Activated CD8-positive, alpha-beta memory T cell treated with anti-CD3 and anti-CD28 coated beads, Interleukin-2, amount 50 U/mL, for 1 hour (primary cell): ENCODE measurements at regions not wholly inside any gene's neighbourhood (a gene's known extent, or its start where the extent isn't known, plus 50 kb on each side); places are given as distances from the start of the nearest gene placed in this dataset.
A peak's percentile ranks its signal among the peaks of the same experiment; 100 is the strongest.

Source experiments
- DNase-seq: peaks from one replicate; pipeline ENCODE4 v3.0.0-alpha.2; 2020; ENCODE audit errors: extremely low read depth

DNA sequence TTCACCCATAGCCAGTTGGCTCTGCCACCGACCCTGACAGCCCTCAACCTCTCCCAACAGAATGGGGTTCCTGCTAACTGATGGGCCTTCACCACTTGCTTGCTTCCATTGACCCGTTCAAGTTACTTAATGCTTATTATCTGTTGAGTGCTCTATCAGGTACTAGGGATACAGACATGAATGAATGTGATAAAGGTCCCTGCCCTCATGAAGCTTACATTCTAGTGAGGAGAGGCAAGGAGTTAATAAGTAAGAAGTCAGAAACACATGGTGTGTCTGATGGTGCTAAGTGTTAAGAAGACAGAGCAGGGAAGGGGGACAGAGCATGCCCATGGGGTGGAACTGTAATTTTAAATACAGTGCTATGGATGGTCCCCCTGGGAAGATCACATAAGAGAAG lies 107.5 kb upstream of the JUN start:
- no peak for DNase-seq

DNA sequence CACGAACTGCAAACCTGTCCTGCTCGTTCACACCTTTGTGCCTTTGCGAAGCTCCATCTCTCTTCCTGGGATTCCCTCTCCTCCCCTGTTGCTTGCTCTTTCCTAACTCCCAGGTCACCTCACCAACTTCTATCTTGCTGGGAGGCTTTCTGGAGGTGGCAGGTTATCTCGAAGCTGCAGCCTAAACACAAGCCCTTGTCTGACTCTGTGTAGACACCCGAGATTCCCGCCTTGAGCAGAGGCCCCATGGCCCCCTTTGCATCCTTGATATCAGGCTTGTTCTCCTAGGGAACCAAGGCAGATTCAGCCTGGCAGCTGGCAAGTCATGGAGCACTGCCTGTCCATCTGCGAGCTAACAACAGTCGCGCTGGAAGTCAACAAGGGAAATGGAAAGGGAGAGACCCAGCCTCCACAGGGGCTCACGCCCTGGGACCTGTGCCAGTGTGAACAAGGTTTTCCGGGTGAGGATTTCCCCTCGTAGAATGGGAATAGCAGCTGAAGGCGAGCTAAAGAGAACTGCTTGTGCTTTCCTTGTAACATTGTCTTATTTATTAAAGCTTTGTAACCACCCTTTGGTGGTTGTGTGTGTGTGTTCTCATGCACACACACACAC lies 109.5 kb upstream of the JUN start:
- no peak for DNase-seq

DNA sequence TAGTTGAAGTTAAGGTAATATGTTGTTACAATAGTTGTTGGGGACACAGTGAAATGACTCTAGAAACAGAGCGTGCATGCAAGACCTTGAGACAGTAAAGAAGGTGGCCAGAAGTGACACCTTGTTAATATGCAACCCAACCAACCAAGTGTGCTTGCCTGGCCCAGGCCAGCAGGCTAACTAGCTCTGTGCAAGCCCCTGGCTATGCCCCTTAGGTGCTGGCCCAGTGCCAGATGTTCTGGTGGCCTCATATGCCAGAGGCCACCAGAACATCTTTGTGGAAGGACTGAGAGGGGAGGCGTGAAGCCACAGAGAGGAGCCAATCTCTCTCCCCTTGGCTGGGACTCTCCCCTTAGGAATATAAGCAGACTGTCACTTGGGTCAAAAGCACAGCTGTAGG lies 111.2 kb upstream of the JUN start:
- no peak for DNase-seq

- no peak for DNase-seq
Observed at GRCh38 chr1:58895559-58896145, 111.8 kb upstream of the JUN start.

GRCh38 chr1:58896246-58897183 lies 112.7 kb upstream of the JUN start:
- no peak for DNase-seq

DNA sequence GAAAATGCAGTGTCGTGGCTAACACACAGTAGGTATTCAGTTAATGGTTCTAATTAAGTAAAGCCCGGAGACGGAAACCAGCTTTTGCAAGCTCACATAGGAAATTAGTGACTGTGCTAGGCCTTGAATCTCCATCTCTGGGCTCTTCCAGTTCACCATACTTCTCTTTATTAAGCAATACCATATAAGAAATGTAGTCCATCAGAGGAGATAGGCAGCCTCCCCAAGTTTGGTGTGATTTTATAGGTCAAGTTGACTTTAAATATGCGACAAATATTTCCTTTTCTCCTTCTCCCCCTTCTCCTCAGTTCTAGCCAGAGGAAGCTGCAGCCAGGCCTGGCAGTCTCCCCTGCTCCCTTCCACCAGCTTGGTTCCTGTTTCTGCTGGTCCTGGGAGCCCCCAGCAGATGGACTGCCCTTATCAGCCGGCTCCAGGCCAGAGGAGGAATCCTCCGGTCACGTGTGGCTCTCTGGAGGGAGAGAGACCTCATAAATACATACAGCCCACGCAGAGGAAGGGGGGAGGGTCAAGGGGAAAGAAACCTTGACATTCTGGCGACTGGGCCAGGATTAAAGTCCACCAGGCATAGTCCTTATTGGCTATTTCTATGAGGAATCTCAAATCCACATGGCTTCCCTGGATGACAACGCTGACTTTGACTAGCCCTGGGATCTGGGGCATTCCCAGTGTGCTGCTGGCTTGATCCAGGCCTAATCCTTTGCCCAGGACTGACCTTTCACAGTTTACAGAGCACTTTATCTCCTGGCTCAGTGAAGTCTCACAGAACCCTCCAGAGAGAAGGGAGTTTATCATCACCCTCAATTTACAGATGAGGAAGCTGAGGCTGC lies 115.1 kb upstream of the JUN start:
- no peak for DNase-seq

- no peak for DNase-seq
Observed at GRCh38 chr1:58899587-58900271, 115.9 kb upstream of the JUN start.

GRCh38 chr1:58900396-58900795 lies 116.5 kb upstream of the JUN start:
- DNase-seq, result no peak

- DNase-seq, result no peak
Observed at GRCh38 chr1:58901008-58901407, 117.2 kb upstream of the JUN start.

DNA sequence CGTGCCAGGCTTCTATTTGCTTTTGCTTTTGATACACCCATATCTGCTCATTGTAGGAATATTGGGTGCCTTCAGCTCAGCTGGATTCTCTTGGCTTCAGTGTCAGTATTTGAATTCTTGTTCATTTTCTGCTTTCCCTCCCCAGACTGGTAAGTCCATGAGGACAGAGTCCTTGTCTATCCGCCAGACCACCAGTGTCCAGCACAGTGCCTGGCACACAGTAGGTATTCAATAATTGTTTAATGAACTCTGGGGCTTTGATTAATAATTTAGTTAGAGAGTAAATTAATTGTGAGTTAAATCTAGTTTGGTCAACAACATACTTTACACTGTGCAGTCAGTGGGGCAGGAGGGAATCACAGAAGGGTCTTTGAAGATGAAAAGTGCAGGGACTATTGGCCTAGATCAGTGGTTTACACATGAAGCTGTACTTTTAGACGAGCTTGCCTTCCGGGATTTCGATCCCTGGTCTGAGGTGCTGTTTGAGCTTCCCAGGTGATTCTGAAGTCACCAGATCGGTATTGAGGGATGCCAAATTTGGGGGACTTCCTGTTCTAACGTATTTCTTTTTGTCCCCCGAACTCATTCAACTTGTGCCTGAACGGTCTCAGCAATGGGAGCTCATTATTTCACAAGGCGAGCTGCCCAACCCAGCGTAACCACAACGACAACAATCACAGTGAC lies 119.1 kb upstream of the JUN start:
- DNase-seq, result no peak

DNA sequence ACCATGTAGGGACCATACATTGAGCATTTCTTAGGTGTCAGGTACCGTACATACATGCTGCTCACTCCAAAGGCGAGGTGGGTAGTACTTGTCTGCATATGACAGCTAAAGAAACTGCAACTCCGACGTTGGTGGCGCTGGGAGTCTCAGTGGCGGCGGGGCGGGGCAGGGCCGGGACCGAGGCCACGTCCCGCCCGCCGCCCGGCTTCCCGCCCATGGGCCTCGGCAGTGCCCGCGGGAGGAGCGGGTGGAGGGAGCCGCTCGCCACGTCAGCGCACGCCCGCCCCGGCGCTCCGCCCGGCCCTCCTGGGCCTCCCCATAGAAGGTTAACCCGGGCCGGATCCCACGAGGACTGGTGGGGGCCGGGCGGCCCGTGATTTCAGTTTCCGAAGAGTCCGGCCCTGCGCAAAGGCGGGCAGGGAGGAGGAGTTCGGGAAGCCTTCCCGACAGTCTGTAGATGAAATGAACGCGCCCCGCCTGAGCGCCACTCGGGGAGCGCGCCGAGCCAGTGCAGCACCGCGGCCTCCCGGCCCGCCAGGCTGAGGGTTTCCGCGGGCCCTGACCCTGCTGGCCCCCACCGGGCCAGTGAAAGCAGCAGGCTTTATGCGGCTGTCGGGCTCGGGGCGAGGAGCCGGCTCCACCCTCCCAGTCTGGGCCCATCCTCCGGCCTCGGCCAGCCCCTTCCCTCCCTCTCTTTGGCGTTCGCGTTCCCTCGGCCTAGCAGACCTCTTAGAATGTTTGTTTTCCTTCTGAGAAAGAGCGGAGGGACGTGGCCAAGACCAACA lies 119.9 kb upstream of the JUN start:
- DNase-seq, result peak; percentile 34

DNA sequence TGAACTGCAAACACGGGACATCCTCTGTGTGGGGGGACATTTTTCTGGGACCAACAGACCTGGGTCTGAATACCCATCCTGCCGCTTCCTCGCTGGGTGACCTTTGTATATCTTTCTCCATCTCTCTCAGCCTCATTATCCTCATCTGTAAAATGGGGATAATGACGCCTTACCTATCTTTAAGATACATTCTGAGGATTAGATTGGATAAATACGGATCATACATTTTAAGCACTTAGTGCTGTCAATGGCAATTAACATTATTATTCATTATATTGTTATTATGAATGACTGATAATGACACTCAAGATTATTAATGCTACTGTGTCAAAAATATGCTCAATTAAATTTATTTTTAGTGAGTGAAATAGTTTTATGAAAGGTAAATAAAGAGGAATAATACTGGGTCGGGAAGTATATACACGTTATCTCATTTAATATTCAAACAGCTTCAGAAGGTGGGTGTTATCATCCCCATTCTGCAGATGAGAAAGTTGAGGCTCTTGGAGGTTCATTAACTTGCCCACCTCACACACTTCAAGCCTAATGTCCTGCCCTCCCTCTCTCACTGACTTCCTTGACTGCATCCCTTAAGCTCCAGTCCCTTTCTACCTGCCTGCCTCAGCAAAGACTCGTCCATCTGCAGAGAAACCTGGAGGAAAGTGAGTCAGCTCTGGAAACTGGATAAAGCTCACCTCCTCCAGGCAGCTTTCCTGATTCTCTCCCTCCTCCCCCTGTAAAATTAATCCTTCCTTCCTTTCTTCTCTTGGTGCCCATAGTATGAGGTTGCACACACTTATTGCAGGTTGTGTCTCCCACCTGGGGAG lies 120.7 kb upstream of the JUN start:
- DNase-seq, result no peak

DNA sequence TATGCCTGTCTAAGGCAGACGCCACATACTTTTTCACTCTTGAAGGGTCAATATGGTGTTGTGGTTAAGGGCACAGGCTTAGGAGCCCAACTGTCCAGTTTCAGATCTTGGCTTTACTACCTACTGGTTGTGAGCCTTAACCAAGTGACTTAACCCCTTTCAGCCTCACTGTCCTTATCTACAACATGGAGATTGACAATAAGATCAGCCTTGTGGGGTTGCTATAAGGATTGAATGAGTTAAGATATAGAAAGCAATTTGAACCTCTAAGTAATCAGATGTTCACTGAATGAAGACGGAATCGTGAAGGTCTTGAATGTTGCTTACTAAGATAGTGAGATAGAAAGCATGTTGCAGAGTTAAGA lies 121.3 kb upstream of the JUN start:
- no peak for DNase-seq

DNA sequence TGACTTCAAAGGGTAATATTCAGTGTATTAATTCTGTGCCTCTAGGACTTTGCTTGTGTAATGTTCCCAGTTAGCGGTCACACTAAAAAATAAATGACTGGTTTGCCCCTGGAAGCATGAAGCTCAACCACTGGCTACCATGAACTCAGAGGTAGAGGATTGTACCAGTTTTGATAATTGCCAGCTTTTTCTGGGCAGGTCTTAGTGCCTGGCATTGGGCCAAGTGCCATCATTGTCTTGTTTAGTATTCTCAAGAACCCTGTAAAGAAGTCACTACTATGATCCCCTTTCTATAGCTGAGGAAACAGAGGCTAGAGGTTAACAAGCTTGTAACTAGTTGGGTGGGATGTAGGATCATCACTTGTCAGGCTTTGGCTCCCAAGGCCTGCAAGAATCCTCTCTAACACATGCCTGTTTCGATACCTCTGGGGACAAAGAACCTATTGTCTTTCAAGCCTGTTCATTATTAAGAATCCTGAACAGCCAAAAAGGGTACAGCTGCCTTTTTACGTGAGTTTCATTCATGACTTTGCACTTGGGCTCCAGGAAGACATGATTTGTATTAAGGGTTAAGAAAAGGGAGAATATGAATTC lies 121.9 kb upstream of the JUN start:
- DNase-seq, result no peak

DNA sequence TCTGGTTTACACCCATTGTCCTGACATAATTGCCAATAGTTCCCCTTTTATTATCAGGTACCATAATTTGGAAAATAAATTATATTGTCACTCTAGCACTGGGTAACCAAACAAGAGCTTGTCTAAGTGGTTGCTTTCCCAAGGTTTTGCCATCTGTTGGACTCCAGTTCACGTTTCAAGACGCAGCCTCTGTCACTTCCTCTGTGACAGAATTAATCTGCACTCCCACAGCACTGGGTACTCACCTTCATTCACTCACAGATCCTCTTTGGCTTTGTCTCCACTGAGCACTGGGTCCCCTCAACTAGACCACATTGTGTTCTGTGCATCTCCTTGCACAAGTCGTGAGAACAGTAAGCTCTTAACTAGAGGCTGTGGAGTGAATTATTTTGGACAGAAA lies 123.6 kb upstream of the JUN start:
- DNase-seq, result no peak

GRCh38 chr1:58908561-58909560 lies 125.0 kb upstream of the JUN start:
- no peak for DNase-seq

DNA sequence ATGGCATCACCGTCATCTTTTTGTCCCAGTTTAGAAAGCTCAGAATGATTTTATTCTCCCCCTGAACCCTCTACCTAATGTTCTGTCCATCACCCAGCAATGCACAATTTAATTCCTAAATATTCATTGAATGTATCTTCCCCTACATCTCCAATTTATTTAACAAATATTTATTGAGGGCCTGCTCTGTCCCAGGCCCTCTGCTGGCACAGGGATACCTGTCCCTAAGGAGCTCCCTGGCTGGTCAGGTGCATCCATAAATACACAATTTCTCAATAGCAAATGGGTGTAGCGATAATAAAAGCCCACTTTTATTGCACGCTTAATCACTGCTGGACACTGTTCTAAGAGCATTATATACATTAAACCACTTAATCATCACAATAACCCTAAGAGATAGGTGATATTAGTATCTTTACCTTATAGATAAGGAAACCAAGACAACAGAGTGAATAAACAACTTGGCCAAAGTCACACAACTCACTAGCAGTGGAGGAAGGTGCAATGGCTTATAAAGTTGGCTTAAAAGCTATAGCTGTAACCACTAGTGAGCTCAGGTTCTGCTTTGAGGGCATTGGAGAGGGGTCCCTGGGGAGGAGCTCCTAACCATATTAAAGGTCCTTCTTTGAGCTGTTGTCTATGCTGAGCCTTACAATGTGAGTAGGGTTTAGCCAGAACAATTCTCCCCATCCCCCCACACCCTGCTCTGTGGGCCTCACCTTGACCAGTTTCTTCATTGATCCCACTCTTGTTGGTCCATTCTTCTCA lies 126.3 kb upstream of the JUN start:
- DNase-seq, result no peak
